ENCODE measurements at regions not wholly inside any gene's neighbourhood (a gene's known extent, or its start where the extent isn't known, plus 50 kb on each side); places are given as distances from the start of the nearest gene placed in this dataset.

GRCh38 chr1:162988869-162989268 lies 80.3 kb upstream of the RGS4 start:
- TF ChIP-seq CTCF (IDR thresholded peaks at IDR 0.05; ENCODE audit: low read length): no peak
- no peak for TF ChIP-seq EZH2phosphoT487 (IDR thresholded peaks at IDR 0.05; ENCODE audit: low read length)
- no peak for TF ChIP-seq EZH2 (optimal IDR thresholded peaks at IDR 0.05; ENCODE audit: low read depth, low read length)

Data from MM.1S (cell line).